ENCODE measurements at regions not wholly inside any gene's neighbourhood (a gene's known extent, or its start where the extent isn't known, plus 50 kb on each side); places are given as distances from the start of the nearest gene placed in this dataset.
"Not testable (repeated sequence)": the region's sequence is repeated elsewhere in the genome, so short reads cannot be mapped to it uniquely, and the experiment has no call there.

- Mint-ChIP-seq H3K4me1 (ENCODE audit: low read depth, unreplicated experiment) (no peaks in the 10 kb centered on the region), H3K9me3 (ENCODE audit: unreplicated experiment) (no peaks in the 10 kb centered on the region), H3K27me3 (ENCODE audit: insufficient read depth, unreplicated experiment) (peaks cover 4% of the 10 kb centered on the region), H3K36me3 (ENCODE audit: insufficient read depth, unreplicated experiment) (no peaks in the 10 kb centered on the region), H3K27ac (ENCODE audit: unreplicated experiment) (no peak overlapping the region), H3K4me3 (ENCODE audit: unreplicated experiment) (no peak overlapping the region)
- no peak for DNase-seq
- ChIA-PET CTCF (no interaction called here), POLR2A (no interaction called here)
- BruUV-seq (replicated peaks), result no TSS peak
- TF ChIP-seq, protein P1, sequence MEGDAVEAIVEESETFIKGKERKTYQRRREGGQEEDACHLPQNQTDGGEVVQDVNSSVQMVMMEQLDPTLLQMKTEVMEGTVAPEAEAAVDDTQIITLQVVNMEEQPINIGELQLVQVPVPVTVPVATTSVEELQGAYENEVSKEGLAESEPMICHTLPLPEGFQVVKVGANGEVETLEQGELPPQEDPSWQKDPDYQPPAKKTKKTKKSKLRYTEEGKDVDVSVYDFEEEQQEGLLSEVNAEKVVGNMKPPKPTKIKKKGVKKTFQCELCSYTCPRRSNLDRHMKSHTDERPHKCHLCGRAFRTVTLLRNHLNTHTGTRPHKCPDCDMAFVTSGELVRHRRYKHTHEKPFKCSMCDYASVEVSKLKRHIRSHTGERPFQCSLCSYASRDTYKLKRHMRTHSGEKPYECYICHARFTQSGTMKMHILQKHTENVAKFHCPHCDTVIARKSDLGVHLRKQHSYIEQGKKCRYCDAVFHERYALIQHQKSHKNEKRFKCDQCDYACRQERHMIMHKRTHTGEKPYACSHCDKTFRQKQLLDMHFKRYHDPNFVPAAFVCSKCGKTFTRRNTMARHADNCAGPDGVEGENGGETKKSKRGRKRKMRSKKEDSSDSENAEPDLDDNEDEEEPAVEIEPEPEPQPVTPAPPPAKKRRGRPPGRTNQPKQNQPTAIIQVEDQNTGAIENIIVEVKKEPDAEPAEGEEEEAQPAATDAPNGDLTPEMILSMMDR (IDR thresholded peaks at IDR 0.05; ENCODE audit: insufficient read depth in 1 of 2, low read depth in 1 of 2, low read length in 1 of 2, severe bottlenecking in 1 of 2, unreplicated experiment in 1 of 2), result no peak
- Histone ChIP-seq H3K27me3 (replicated peaks; ENCODE audit: control insufficient read depth, insufficient read depth, low read length) (no peaks in the 10 kb centered on the region), H3K4me3 (ENCODE audit: low read depth, low read length) (no peak overlapping the region), H3K36me3 (ENCODE audit: control insufficient read depth, insufficient read depth, low read length) (no peaks in the 10 kb centered on the region), H3K9me3 (no peaks in the 10 kb centered on the region), H3K4me1 (no peaks in the 10 kb centered on the region)
- intact Hi-C loops (cut with micrococcal nuclease; ENCODE audit: unreplicated experiment), result no loop called here
These were observed 235.7 kb downstream of the DSC3 start for GRCh38 chr18:30806823-30807222.

DNA sequence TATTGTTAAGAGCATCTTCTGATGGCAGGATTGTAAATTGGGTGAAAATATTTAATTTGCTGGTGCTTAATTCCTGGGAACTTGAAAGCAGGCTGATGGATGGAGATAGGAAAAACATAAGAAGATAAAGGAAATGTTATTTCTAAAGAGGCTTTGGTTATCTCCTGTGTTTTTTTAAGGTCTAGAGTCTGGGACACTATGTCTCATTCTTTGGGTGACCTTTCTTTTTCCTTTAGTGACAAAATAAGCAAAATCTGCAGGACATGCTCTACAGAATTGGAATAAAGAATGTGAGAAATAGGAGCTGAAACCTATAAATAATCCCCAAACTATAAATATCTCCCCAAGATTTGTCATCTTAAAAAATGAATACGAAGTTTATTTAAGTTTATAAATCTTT, 241.7 kb downstream of the DSC3 start:
- POLR2A ChIA-PET, result no interaction called here
- TF ChIP-seq, protein P1 (IDR thresholded peaks at IDR 0.05; ENCODE audit: insufficient read depth in 1 of 2, low read depth in 1 of 2, low read length in 1 of 2, severe bottlenecking in 1 of 2, unreplicated experiment in 1 of 2), result no peak
- H3K4me3 ChIP-seq (ENCODE audit: low read depth, low read length), result no peak overlapping the region

GRCh38 chr18:30792051-30792450, 250.5 kb downstream of the DSC3 start:
- Mint-ChIP-seq H3K9me3 (ENCODE audit: unreplicated experiment) (no peaks in the 10 kb centered on the region), H3K27me3 (ENCODE audit: insufficient read depth, unreplicated experiment) (peaks cover 6% of the 10 kb centered on the region), H3K4me1 (ENCODE audit: low read depth, unreplicated experiment) (no peaks in the 10 kb centered on the region), H3K27ac (ENCODE audit: unreplicated experiment) (no peak overlapping the region), H3K36me3 (ENCODE audit: insufficient read depth, unreplicated experiment) (no peaks in the 10 kb centered on the region), H3K4me3 (ENCODE audit: unreplicated experiment) (no peak overlapping the region)
- no peaks in the 10 kb centered on the region for H3K36me3 ChIP-seq (ENCODE audit: control insufficient read depth, insufficient read depth, low read length)
- TF ChIP-seq, protein P1 (IDR thresholded peaks at IDR 0.05; ENCODE audit: insufficient read depth in 1 of 2, low read depth in 1 of 2, low read length in 1 of 2, severe bottlenecking in 1 of 2, unreplicated experiment in 1 of 2), result no peak
- H3K27me3 ChIP-seq (replicated peaks; ENCODE audit: control insufficient read depth, insufficient read depth, low read length), result no peaks in the 10 kb centered on the region
- no peaks in the 10 kb centered on the region for H3K9me3 ChIP-seq
- intact Hi-C loops (cut with micrococcal nuclease; ENCODE audit: unreplicated experiment), result no loop called here
- ChIA-PET CTCF (no interaction called here), POLR2A (no interaction called here)
- no peak for DNase-seq
- no peaks in the 10 kb centered on the region for H3K4me1 ChIP-seq
- BruUV-seq (replicated peaks), result no TSS peak
- no peak overlapping the region for H3K4me3 ChIP-seq (ENCODE audit: low read depth, low read length)

More for the DNA sequence above, 241.7 kb downstream of the DSC3 start:
- Mint-ChIP-seq H3K4me1 (ENCODE audit: low read depth, unreplicated experiment) (no peaks in the 10 kb centered on the region), H3K9me3 (ENCODE audit: unreplicated experiment) (no peaks in the 10 kb centered on the region), H3K27me3 (ENCODE audit: insufficient read depth, unreplicated experiment) (peaks cover 3% of the 10 kb centered on the region), H3K36me3 (ENCODE audit: insufficient read depth, unreplicated experiment) (no peaks in the 10 kb centered on the region), H3K4me3 (ENCODE audit: unreplicated experiment) (no peak overlapping the region), H3K27ac (ENCODE audit: unreplicated experiment) (no peak overlapping the region)
- Histone ChIP-seq H3K9me3 (no peaks in the 10 kb centered on the region), H3K27me3 (replicated peaks; ENCODE audit: control insufficient read depth, insufficient read depth, low read length) (no peaks in the 10 kb centered on the region), H3K36me3 (ENCODE audit: control insufficient read depth, insufficient read depth, low read length) (no peaks in the 10 kb centered on the region), H3K4me1 (no peaks in the 10 kb centered on the region)
- BruUV-seq (replicated peaks), result no TSS peak
- CTCF ChIA-PET, result no interaction called here
- intact Hi-C loops (cut with micrococcal nuclease; ENCODE audit: unreplicated experiment), result no loop called here
- DNase-seq, result no peak

DNA sequence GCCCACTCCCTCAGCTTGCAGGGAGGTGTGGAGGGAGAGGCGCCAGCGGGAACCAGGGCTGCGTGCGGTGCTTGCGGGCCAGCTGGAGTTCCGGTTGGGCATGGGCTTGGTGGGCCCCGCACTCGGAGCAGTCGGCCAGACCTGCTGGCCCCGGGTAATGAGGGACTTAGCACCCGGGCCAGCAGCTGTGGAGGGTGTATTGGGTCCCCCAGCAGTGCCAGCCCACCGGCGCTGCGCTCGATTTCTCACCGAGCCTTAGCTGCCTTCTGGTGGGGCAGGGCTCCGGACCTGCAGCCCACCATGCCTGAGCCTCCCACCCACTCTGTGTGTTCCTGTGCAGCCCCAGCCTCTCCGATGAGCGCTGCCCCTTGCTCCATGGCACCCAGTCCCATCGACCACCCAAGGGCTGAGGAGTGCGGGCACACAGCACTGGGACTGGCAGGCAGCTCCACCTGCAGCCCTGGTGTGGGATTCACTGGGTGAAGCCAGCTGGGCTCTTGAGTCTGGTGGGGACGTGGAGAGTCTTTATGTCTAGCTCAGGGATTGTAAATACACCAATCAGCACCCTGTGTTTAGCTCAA, 254.0 kb downstream of the DSC3 start:
- H3K9me3 ChIP-seq; CTCF ChIA-PET; H3K36me3 ChIP-seq (ENCODE audit: control insufficient read depth, insufficient read depth, low read length); H3K4me1 ChIP-seq; H3K27me3 ChIP-seq (replicated peaks; ENCODE audit: control insufficient read depth, insufficient read depth, low read length); H3K27me3 Mint-ChIP-seq (ENCODE audit: insufficient read depth, unreplicated experiment); POLR2A ChIA-PET; H3K4me3 ChIP-seq (ENCODE audit: low read depth, low read length); H3K27ac Mint-ChIP-seq (ENCODE audit: unreplicated experiment); H3K4me3 Mint-ChIP-seq (ENCODE audit: unreplicated experiment); H3K4me1 Mint-ChIP-seq (ENCODE audit: low read depth, unreplicated experiment); intact Hi-C loops (cut with micrococcal nuclease; ENCODE audit: unreplicated experiment); H3K36me3 Mint-ChIP-seq (ENCODE audit: insufficient read depth, unreplicated experiment); DNase-seq; H3K9me3 Mint-ChIP-seq (ENCODE audit: unreplicated experiment); BruUV-seq (replicated peaks): not testable (repeated sequence)
